ENCODE measurements at regions not wholly inside any gene's neighbourhood (a gene's known extent, or its start where the extent isn't known, plus 50 kb on each side); places are given as distances from the start of the nearest gene placed in this dataset.

DNA sequence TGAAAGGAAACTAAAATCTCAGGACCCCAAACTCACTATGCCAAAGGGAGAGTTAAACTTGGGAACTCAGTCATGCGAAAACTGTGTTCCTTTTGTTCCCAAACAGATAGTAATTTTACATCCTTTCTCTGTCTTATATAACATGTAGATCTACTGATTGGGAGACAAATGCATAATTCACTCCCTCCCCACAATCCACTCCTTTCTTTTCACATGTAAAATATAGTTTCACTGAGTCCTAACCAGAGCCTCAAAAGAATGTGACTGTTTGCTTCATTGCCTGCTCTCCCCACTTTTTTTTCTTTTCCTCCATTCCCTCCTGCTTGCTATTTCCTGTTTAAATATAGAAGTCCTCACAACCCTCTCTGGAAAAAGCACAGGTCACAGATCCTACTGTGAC lies 699.3 kb upstream of the ADGRL3 start:
- BruUV-seq (replicated peaks), result no TSS peak
- H3K9ac ChIP-seq (ENCODE audit: control insufficient read depth, insufficient read depth, low read length), result no peak overlapping the region
- H3K4me2 ChIP-seq (ENCODE audit: control insufficient read depth, insufficient read depth), result no peak overlapping the region
- SMC1A ChIA-PET (ENCODE audit: uncharacterized antibody, unreplicated experiment), result no interaction called here
- DNase-seq (ENCODE audit: low read depth, low spot score), result no peak
- H3K27ac ChIP-seq (ENCODE audit: control insufficient read depth, insufficient read depth), result no peak overlapping the region
- H3K36me3 ChIP-seq (ENCODE audit: control insufficient read depth in 2 of 2, insufficient read depth in 2 of 2, low read length in 1 of 2), result no peaks in the 10 kb centered on the region
- FAIRE-seq, result no peak
- H4K20me1 ChIP-seq (ENCODE audit: control insufficient read depth, insufficient read depth), result no peaks in the 10 kb centered on the region
- H3K4me1 ChIP-seq (ENCODE audit: control insufficient read depth, insufficient read depth, low read length), result no peaks in the 10 kb centered on the region
- no peak for ATAC-seq
- no peaks in the 10 kb centered on the region for H3K9me3 ChIP-seq (replicated peaks; ENCODE audit: control insufficient read depth, insufficient read depth, low read length)
- POLR2A ChIA-PET, result no interaction called here
- no peaks in the 10 kb centered on the region for H3K79me2 ChIP-seq (ENCODE audit: control insufficient read depth, insufficient read depth, low read length)
- intact Hi-C loops (cut with micrococcal nuclease; ENCODE audit: unreplicated experiment), result no loop called here
- H3K4me3 ChIP-seq, result no peak overlapping the region
- 36% methylated on average over 1 of the region's 1 CpG for WGBS (ENCODE audit: insufficient coverage, insufficient replicate concordance, low lambda C conversion rate, missing lambda C conversion rate)
- CTCF ChIA-PET, result no interaction called here
- RAD21 ChIA-PET (ENCODE audit: unreplicated experiment), result no interaction called here
- TF ChIP-seq RFX5 (IDR thresholded peaks at IDR 0.05; ENCODE audit: low read depth, low read length) (no peak), EZH2 (IDR thresholded peaks at IDR 0.05; ENCODE audit: borderline replicate concordance, control insufficient read depth, low read depth, low read length) (no peak), RELA (IDR thresholded peaks at IDR 0.05; ENCODE audit: borderline replicate concordance, partially characterized antibody) (no peak), POU2F2 (IDR thresholded peaks at IDR 0.05; ENCODE audit: borderline replicate concordance, low read depth, low read length) (no peak), FOXM1 (IDR thresholded peaks at IDR 0.05; ENCODE audit: low read depth, low read length) (no peak), CBX5 (IDR thresholded peaks at IDR 0.05; ENCODE audit: low read depth) (no peak), ZNF24 (IDR thresholded peaks at IDR 0.05) (no peak), EP300 (IDR thresholded peaks at IDR 0.05; ENCODE audit: borderline replicate concordance in 1 of 2, control insufficient read depth in 1 of 2, low read depth in 2 of 2, low read length in 2 of 2) (no peak)
- TF ChIP-seq, protein P1, sequence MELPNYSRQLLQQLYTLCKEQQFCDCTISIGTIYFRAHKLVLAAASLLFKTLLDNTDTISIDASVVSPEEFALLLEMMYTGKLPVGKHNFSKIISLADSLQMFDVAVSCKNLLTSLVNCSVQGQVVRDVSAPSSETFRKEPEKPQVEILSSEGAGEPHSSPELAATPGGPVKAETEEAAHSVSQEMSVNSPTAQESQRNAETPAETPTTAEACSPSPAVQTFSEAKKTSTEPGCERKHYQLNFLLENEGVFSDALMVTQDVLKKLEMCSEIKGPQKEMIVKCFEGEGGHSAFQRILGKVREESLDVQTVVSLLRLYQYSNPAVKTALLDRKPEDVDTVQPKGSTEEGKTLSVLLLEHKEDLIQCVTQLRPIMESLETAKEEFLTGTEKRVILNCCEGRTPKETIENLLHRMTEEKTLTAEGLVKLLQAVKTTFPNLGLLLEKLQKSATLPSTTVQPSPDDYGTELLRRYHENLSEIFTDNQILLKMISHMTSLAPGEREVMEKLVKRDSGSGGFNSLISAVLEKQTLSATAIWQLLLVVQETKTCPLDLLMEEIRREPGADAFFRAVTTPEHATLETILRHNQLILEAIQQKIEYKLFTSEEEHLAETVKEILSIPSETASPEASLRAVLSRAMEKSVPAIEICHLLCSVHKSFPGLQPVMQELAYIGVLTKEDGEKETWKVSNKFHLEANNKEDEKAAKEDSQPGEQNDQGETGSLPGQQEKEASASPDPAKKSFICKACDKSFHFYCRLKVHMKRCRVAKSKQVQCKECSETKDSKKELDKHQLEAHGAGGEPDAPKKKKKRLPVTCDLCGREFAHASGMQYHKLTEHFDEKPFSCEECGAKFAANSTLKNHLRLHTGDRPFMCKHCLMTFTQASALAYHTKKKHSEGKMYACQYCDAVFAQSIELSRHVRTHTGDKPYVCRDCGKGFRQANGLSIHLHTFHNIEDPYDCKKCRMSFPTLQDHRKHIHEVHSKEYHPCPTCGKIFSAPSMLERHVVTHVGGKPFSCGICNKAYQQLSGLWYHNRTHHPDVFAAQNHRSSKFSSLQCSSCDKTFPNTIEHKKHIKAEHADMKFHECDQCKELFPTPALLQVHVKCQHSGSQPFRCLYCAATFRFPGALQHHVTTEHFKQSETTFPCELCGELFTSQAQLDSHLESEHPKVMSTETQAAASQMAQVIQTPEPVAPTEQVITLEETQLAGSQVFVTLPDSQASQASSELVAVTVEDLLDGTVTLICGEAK (IDR thresholded peaks at IDR 0.05; ENCODE audit: borderline replicate concordance), result no peak
- TF ChIP-seq, protein P2, sequence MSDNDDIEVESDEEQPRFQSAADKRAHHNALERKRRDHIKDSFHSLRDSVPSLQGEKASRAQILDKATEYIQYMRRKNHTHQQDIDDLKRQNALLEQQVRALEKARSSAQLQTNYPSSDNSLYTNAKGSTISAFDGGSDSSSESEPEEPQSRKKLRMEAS (IDR thresholded peaks at IDR 0.05; ENCODE audit: low read depth, low read length), result no peak
- H2AFZ ChIP-seq (ENCODE audit: control insufficient read depth, low read depth, low read length), result no peak overlapping the region
- in situ Hi-C loops (cut with MboI), result no loop called here
- H3K27me3 ChIP-seq (replicated peaks in 1 of 2; ENCODE audit: control insufficient read depth in 2 of 2, insufficient read depth in 2 of 2, low read length in 1 of 2), result no peaks in the 10 kb centered on the region

Data from GM12878 (cell line).